ENCODE measurements at regions not wholly inside any gene's neighbourhood (a gene's known extent, or its start where the extent isn't known, plus 50 kb on each side); places are given as distances from the start of the nearest gene placed in this dataset.
"Not testable (repeated sequence)": the region's sequence is repeated elsewhere in the genome, so short reads cannot be mapped to it uniquely, and the experiment has no call there.

DNA sequence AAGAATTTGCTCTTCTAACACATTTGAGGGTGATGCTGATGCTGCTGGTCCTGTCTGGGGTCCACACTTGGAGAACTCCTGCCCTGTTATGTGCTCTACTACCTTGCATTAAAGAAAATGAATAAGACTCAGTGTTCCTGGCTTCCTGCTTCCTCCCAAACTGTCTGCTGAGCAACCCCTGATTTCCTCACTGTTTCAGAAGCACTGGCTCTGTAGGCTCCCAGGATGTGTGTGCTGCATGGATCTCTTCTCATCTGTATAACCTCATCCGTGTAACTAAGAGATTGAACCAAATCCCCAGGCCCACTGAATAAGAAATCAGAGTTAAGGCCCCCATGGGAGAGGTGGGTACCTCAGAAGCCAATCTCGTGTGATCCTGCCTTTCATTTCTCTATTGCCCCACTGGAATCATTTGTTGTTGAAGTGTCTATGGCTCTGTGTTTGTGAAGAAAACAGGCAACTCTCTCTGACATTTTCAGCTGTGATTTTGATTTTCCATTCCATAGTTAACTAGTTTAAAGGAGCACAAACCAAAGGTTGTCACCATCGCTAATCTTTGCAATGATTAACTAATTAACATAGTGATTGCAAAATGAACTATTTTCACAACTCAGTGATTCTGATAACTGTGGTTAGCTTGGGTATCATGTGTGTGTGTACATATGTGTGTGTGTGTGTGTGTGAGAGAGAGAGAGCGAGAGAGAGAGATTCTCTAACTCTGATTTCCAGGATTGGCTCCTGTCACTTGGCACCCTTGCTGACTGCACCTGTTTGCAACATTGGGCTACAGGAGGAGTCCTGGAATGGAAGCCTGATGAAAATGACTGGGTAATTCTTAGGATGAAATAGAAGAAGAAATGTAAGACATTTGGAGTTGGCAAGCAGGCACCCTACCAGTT lies 196.2 kb downstream of the SLC38A4 start:
- no peak for DNase-seq (ENCODE audit: low read depth in 3 of 3, low spot score in 2 of 3)

DNA sequence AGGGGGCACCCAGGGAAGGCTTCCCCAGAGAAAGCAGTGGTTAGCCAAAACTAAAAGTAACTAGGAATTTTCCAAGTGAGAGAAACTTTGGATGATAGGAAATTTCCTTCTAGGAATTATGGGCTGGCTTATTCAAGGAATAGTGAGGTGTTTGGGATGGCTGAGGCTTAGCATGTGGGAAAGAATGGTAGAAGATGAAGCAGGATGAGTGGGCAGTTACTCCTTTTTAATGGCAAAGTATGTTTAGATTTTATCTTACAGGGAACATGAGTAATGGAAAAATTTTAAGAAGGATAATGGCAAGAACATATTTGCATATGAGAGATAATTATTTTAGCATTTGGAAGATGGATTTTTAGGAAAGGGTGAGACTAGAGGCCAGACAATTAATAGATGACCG lies 197.6 kb downstream of the SLC38A4 start:
- DNase-seq (ENCODE audit: low read depth in 3 of 3, low spot score in 2 of 3), result no peak

DNA sequence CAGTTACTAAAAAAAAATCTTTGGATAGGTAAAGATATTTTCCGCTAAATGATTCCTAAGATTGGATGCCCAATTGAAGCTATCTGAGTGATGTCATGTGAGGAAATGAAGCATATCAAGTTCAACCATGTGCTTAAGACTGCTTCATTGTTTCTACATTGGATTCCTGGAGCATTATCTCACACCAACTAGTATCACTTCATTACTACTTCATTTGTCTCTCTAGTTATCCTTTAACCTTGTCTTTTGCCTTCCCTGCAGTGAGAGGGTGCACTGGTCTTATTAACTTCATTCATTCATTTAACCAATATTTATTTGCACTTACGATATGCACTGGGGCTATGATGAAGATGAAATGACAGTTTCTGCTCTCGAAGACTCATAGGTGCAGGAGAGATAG lies 198.1 kb downstream of the SLC38A4 start:
- no peak for DNase-seq (ENCODE audit: low read depth in 3 of 3, low spot score in 2 of 3)

DNA sequence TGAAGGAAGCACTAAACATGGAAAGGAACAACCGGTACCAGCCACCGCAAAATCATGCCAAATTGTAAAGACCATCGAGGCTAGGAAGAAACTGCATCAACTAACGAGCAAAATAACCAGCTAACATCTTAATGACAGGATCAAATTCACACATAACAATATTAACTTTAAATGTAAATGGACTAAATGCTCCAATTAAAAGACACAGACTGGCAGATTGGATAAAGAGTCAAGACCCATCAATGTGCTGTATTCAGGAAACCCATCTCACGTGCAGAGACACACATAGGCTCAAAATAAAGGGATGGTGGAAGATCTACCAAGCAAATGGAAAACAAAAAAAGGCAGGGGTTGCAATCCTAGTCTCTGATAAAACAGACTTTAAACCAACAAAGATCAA lies 206.3 kb downstream of the SLC38A4 start:
- DNase-seq (ENCODE audit: low read depth in 3 of 3, low spot score in 2 of 3), result not testable (repeated sequence)

DNA sequence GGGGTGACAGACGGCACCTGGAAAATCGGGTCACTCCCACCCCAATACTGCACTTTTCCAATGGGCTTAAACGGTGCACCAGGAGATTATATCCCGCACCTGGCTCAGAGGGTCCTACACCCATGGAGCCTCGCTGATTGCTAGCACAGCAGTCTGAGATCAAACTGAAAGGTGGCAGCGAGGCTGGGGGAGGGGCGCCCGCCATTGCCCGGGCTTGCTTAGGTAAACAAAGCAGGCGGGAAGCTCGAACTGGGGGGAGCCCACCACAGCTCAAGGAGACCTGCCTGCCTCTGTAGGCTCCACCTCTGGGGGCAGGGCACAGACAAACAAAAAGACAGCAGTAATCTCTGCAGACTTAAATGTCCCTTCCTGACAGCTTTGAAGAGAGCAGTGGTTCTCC lies 208.1 kb downstream of the SLC38A4 start:
- not testable (repeated sequence) for DNase-seq (ENCODE audit: low read depth in 3 of 3, low spot score in 2 of 3)

DNA sequence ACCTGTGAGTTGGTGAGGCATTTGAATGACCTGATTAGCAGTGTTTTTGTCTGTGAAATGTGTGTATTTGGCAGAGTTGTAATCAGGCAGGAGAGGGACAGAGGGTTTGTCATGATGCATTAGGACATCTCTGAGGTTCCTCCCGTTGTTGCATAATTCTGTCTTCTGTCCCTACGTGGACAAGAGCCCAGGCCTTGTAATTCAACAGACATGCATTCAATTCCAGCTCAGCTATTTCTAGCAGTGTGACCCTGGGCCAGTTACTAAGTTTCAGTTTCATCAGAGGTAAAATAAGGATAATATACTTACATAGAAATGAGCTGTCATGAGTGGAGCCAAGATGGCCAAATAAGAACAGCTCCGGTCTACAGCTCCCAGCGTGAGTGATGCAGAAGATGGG lies 208.6 kb downstream of the SLC38A4 start:
- DNase-seq (ENCODE audit: low read depth in 3 of 3, low spot score in 2 of 3), result no peak

DNA sequence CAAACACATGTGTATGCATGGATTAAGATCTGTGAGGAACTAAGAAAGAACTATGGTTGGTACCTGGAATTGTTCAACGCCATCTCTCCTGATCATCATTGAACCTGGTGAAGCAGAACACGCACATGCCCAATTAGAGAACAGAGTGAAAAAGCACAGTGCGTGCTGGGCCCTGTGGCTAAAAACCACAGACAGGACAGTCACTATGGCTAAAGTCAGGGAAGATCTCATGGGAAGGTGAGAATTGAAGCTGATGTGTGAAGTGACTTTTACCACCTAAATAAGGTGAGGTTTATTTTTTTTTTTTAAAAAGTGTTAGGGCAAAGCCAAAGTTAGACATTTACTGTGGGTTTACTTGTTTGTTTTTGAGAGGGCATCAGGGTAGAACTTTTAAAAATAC lies 215.0 kb downstream of the SLC38A4 start:
- DNase-seq (ENCODE audit: low read depth in 3 of 3, low spot score in 2 of 3), result no peak

DNA sequence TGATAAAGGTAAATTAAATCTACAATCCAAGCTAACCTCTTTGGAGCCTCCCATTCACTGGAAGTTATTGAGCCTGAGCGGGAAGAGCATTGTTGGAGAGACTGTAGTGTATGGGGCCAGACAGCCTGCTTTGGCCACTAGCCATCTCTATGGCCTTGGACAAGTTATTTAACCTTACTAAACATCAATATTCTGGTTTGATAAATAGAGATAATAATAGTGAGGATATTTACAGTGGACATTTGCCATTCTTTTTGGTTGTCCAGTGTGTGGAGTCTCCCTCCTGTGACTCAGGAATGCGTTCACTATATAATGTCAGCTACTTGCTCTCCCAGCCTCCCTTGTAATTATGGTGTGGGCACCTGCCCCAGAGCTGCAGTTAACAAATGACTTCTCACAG lies 216.1 kb downstream of the SLC38A4 start:
- DNase-seq (ENCODE audit: low read depth in 3 of 3, low spot score in 2 of 3), result no peak

DNA sequence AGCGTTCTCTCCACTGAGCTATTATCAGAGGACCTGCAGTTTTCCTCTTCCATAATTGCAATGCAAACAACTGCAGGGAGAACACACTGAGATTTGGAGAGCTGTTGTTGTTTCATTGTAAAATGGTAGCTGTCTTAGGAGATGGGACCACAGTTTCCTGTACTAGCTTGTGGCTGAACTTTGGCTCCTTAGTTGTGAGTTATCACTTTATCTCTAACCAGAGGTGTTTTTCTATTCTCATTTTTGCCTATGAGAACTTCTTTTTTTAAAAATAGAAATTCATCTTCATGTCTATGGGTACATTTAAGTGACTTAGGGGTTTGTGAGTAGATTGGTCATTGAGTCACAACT lies 216.5 kb downstream of the SLC38A4 start:
- no peak for DNase-seq (ENCODE audit: low read depth in 3 of 3, low spot score in 2 of 3)

DNA sequence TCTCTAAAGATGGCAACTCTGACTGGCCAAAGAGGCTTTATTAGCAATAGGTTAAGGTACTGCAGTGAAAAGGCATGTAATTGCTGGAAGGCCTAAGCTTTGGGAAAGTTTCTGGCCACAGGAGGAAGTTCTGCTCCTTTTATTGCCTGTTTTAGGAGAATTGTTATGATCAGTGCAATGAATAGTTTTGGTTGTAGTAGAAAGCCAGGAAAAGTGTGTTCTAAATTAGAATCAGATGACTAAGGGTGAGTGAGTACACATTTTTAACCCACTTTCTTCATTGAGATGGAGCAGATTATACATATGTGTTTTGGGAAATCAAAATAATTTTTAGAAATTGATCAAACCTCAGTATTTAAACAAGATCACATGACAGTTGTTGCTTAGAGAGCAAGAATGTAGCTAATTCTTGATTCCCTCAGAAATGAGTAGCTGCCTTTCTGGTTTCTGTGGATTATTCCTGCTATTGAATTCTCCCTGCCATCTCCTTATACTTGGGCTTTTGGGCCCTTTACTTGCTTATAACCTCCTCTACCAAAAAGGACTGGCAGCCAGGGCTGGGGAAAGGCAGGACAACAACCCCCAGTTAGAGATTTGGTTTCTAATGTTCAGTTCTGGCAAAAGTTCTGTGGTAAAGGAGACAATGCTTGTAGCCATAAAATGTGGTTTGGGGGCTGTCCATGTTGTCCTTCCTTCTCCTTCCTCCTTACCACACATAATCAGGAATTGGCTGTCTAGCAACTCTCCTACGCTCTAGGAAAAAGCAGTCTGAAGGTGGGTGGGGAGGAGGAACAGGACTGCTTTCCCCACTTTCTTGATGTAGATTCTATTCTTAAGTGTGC lies 217.1 kb downstream of the SLC38A4 start:
- DNase-seq (ENCODE audit: low read depth in 3 of 3, low spot score in 2 of 3), result no peak

DNA sequence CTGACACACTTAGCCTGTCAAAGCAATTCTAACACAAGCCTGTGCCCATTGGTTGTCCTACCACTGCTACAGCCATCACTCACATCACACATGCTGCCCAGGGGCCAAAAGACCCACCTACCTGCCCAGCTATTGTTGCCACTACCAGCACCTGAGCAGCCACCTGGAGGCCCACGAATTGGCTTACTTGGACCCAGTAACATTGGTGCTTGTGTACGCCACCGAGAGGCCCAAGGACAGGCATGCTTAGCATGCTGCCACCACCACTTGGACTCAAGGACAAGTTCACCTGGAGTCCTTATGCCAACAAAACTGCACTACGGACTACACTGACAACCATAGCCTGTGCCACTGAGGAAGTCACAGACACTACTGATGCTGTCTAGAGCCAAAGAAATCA lies 221.1 kb downstream of the SLC38A4 start:
- DNase-seq (ENCODE audit: low read depth in 3 of 3, low spot score in 2 of 3), result no peak

DNA sequence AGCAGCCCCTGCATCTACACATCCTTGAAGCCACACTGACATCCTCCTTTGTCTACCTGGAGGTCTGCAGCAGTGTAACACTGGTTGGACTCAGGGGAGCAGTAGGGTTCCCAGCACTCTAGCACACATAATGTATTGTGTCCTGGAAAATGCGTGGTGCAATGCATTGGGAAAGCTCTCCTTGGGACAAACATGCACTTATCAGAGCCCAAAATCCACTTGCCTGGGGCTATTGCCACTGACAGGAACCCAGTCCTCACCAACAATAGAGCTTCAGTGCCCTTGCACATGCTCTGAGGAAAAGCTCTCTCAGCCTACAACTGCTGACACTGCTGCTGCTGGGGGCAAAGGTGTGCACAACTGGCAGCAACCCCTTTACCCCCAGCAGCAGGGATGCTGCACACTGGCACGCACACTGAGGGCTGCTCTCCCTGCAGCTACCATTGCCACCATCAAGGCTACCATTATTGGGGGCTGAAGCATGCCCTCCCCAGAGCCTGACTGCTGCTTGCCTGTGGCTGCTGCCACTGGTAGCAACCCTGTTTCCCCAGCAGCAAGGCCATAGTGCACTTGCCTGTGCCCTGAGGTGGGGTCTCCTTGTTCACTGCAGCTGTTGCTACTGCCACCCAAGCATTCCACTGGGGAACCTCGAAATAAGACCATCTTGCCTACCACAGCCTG lies 221.9 kb downstream of the SLC38A4 start:
- no peak for DNase-seq (ENCODE audit: low read depth in 3 of 3, low spot score in 2 of 3)

DNA sequence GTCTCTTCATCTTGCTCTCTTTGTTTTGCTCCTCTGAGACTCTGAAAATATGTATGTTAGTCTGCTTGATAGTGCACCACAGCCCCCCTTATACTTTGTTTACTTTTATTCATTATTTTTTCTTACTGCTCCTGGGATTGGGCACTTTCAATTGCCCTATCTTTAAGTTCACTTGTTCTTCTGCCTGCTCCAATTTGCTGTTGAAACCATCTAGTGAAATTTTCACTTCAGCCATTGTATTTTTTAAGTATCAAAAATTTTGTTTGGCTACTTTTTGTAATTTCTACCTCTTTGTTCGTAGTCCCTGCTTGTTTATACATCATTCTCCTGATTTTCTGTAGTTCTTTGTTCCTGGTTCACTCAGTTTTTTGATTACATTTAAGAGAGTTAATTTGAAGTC lies 223.3 kb downstream of the SLC38A4 start:
- DNase-seq (ENCODE audit: low read depth in 3 of 3, low spot score in 2 of 3), result no peak

DNA sequence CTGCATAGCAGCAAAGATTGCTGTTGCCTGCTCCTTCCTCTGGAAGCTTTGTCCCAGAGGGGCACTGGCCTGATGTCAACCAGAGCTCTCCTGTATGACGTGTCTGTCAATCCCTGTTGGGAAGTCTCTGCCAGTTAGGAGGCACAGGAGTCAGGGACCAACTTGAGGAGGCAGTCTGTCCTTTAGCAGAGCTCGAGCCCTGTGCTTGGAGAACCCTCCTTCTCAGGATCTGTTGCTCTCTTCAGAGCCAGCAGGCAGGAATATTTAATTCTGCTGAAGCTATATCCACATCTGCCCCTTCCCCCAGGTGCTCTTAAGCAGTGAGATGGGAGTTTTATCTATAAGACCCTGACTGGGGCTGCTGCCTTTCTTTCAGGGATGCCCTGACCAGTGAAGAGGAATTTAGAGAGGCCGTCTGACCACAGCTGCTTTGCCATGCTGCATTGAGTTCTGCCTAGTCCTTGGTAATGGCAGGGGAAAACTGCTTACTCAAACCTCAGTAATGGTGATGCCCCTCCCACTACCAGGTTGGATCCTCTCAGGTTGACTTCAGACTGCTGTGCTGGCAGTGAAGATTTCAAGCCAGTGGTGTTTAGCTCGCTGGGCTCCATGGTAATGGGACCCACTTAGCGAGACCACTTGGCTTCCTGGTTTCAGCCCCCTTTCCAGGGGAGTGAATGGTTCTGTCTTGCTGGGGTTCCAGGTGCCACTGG lies 218.6 kb upstream of the SLC38A2 start:
- DNase-seq (ENCODE audit: low read depth in 3 of 3, low spot score in 2 of 3), result no peak

DNA sequence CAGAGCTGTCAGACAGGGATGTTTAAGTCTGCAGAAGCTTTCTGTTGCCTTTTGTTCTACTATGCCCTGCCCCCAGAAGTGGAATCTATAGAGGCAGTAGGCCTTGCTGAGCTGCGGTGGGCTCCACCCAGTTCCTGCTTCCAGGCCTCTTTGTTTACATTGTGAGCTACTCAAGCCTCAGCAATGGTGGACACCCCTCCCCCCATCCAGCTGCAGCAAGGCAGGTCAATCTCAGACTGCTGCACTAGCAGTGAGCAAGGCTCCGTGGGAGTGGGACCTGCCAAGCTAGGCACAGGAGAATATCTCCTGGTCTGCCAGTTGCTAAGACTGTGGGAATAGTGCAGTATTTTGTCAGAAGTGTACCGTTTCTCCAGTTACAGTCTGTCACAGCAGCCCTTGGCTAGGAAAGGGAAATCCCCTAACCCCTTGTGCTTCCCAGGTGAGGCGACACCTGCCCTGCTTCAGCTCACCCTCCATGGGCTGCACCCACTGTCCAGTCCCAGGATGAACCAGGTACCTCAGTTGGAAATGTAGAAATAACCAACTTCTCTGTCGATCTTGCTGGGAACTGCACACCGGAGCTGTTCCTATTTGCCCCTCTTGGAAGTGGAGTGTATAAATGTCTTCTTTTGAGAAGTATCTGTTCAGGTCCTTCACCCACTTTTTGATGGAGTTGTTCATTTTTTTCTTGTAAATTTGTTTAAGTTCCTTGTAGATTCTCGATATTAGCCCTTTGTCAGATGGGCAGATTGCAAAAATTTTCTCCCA lies 213.5 kb upstream of the SLC38A2 start:
- no peak for DNase-seq (ENCODE audit: low read depth in 3 of 3, low spot score in 2 of 3)

DNA sequence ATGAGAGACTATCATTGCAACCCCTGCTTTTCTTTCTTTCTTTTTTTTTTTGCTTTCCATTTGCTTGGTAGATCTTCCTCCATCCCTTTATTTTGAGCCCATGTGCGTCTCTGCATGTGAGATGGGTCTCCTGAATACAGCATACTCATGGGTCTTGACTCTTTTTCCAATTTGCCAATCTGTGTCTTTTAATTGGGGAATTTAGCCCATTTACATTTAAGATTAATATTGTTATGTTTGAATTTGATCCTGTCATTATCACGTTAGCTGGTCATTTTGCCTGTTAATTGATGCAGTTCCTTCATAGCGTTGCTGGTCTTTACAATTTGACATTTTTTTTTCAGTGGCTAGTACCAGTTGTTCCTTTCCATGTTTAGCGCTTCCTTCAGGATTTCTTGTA lies 211.5 kb upstream of the SLC38A2 start:
- not testable (repeated sequence) for DNase-seq (ENCODE audit: low read depth in 3 of 3, low spot score in 2 of 3)

DNA sequence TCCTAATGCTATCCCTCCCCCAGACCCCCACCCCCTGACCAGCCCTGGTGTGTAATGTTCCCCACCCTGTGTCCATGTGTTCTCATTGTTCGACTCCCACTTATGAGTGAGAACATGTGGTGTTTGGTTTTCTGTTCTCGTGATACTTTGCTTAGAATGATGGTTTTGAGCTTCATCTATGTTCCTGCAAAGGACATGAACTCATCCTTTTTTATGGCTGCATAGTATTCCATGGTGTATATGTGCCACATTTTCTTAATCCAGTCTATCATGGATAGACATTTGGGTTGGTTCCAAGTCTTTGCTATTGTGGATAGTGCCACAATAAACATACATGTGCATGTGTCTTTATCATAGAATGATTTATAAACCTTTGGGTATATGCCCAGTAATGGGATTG lies 209.4 kb upstream of the SLC38A2 start:
- not testable (repeated sequence) for DNase-seq (ENCODE audit: low read depth in 3 of 3, low spot score in 2 of 3)

DNA sequence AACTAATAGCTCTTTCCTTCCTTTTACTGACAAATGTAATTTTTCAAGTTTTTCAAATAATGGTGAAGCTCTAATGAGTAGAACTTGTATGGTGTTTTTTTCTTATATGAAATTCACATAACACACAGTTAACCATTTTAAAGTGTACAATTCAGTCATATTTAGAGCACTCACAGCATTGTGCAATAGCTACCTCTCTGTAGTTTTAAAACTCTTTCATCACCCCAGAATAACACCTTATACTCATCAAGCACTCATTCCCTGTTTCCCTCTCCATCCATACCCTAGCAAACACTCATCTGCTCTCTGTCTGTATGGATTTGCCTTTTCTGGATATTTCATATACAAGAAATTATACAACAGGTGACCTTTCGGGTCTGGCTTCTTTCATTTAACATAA lies 207.9 kb upstream of the SLC38A2 start:
- no peak for DNase-seq (ENCODE audit: low read depth in 3 of 3, low spot score in 2 of 3)

DNA sequence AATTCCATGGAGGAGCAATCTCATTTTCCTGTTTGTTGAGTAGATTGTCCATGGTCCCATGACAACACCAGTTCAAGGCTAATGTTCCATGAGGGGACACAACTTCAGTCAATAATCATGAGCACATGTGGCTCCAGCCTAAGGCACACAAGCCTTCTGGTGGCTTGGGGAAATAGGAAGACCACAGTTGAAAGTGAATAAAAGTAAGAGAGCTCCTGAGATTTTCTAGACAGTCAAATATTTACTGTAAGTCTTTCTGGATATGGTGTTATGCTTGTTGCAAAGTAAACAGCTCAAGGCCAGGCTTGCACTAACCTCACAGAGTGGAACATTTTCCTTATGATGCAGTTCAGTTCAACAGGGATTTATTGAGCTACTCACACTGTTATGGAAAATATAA lies 206.9 kb upstream of the SLC38A2 start:
- no peak for DNase-seq (ENCODE audit: low read depth in 3 of 3, low spot score in 2 of 3)
